ENCODE measurements at regions not wholly inside any gene's neighbourhood (a gene's known extent, or its start where the extent isn't known, plus 50 kb on each side); places are given as distances from the start of the nearest gene placed in this dataset.

DNA sequence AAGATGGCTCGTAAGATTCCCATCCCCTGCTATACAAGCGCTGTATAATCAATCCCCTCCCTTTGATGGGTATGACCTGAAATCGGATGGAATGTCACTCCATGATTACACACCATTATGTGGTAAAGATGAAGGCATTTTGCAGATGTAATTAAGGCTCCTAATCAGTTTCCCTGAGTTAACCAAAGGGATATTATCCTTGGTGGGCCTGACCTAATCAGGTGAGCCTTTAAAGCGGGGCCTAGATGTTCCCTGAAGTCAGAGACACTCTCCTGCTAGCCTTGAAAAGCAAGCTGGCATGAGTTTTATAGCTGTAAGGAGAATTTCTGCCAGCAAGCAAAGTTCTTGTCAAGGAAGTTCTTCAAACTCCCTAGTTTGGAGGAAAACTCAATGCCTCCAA lies 223.8 kb upstream of the FN1 start:
- Histone ChIP-seq H3K4me3 (replicated peaks in 1 of 3) (no peak overlapping the region), H3K9me3 (no peaks in the 10 kb centered on the region), H3K36me3 (no peaks in the 10 kb centered on the region), H3K27ac (no peak overlapping the region), H3K27me3 (no peaks in the 10 kb centered on the region), H3K4me1 (peaks cover 0 to 11% of the 10 kb centered on the region in 2 donors)
- no peak for TF ChIP-seq POLR2A (IDR thresholded peaks at IDR 0.05)
- TF ChIP-seq, protein P1, sequence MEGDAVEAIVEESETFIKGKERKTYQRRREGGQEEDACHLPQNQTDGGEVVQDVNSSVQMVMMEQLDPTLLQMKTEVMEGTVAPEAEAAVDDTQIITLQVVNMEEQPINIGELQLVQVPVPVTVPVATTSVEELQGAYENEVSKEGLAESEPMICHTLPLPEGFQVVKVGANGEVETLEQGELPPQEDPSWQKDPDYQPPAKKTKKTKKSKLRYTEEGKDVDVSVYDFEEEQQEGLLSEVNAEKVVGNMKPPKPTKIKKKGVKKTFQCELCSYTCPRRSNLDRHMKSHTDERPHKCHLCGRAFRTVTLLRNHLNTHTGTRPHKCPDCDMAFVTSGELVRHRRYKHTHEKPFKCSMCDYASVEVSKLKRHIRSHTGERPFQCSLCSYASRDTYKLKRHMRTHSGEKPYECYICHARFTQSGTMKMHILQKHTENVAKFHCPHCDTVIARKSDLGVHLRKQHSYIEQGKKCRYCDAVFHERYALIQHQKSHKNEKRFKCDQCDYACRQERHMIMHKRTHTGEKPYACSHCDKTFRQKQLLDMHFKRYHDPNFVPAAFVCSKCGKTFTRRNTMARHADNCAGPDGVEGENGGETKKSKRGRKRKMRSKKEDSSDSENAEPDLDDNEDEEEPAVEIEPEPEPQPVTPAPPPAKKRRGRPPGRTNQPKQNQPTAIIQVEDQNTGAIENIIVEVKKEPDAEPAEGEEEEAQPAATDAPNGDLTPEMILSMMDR (IDR thresholded peaks at IDR 0.05) = no peak
- WGBS, 2 donors = 84 to 86% methylated on average over 4 of the region's 4 CpGs
- DNase-seq = no peak
- intact Hi-C loops (cut with DNase I) = no loop called here

DNA sequence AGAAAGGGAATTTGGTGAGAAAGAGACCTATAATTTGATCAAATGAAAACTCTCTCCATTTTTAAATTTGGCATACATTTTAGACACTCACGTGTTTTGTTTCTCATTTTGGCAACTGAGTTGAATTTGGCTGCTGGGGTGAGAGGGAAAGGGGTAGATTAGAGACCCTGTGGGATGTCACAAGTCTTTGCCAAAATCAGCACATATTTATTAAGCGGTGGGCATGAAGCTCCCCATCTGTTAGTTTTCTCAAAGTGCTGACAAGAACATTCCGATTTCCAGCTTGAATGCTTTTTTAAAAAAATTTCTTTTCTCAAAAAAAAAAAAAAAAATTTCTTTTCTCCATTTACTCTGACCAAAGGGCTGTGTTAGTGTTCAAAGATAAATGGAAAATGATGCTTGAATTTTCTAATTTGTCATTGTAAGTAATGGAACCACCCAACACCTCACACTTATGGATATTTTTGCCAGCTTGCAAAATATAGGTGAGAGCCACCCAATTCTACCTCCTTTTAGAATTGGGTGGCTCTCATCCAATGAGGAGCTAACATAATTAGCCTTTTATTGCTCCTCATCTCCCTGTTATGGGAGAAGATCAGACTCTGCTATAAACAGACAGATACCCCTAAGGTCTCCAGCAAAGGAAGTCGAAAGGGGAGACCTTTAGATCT lies 222.9 kb upstream of the FN1 start:
- 77 to 86% methylated on average over 4 of the region's 4 CpGs for WGBS, 2 donors

DNA sequence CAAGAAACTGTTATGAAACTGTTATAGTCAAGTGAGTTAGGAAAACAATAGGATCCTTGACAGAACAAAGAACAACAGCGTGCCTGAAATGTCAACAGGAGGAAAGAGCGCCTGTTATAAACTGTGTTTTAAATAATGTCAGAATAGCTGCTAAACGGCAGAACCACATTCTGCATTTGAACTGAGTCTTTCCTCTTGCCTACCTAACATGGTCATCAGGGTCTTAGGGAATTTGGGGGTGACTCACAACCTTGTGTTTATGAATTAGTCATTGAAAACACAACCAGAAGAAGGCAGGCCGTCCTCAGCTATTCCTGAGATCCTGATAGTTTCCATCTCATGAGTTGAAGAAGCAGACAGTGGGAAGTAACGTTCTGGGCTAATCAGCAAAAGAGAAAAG lies 222.0 kb upstream of the FN1 start:
- 40 to 48% methylated on average over 5 of the region's 5 CpGs for WGBS, 2 donors
- intact Hi-C loops (cut with DNase I) = no loop called here
- no peaks in the 10 kb centered on the region for H3K27me3 ChIP-seq
- no peak overlapping the region for H3K4me3 ChIP-seq (replicated peaks in 1 of 3)
- no peak for DNase-seq
- TF ChIP-seq POLR2A (IDR thresholded peaks at IDR 0.05) = no peak
- TF ChIP-seq, protein P1 (IDR thresholded peaks at IDR 0.05) = no peak
- H3K9me3 ChIP-seq = no peaks in the 10 kb centered on the region
- H3K4me1 ChIP-seq = peaks cover 0 to 18% of the 10 kb centered on the region in 2 donors
- H3K36me3 ChIP-seq = no peaks in the 10 kb centered on the region
- peak overlapping the region in 1 of 3 donors; percentile 3 for H3K27ac ChIP-seq

More for the DNA sequence above, 222.9 kb upstream of the FN1 start:
- no peak overlapping the region for H3K4me3 ChIP-seq (replicated peaks in 1 of 3)
- no peaks in the 10 kb centered on the region for H3K36me3 ChIP-seq
- no peak for DNase-seq
- intact Hi-C loops (cut with DNase I) = no loop called here
- no peaks in the 10 kb centered on the region for H3K27me3 ChIP-seq
- TF ChIP-seq, protein P1 (IDR thresholded peaks at IDR 0.05) = no peak
- TF ChIP-seq POLR2A (IDR thresholded peaks at IDR 0.05) = no peak
- H3K27ac ChIP-seq = no peak overlapping the region
- peaks cover 0 to 18% of the 10 kb centered on the region in 2 donors for H3K4me1 ChIP-seq
- no peaks in the 10 kb centered on the region for H3K9me3 ChIP-seq

DNA sequence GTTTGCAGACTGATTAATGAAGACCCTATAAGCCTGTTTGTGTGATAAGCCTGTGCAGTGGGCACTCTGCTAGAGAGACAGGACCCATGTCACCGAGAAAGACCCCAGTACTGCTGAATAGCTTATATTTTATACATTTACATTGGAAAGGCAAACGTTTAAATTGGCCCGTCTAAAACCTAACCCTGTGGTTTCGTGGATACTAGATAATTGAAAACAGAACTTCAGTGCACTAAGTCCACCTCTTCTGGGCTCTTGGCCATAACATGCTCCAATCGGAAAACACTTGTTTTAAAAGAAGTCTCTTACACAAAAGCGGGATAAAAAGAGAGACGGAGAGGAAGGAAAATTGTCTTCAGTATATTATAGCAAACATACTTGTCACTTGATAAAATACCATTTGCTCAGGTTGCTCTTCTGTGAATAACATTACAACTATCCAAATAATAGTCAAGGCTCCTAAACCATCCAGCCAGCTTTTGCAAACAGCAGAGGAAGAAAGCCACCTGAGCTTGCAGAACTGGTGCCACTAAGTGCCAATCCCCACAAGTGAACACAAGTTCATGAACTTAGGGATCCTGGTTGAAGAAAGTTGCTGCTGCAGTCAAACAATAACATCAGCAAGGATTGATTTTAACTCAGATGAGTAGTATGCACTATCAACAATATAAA lies 218.4 kb upstream of the FN1 start:
- intact Hi-C loops (cut with DNase I) = no loop called here
- no peak overlapping the region for H3K4me3 ChIP-seq (replicated peaks in 1 of 3)
- 31 to 33% methylated on average over 7 of the region's 7 CpGs for WGBS, 2 donors
- no peak overlapping the region for H3K27ac ChIP-seq
- no peaks in the 10 kb centered on the region for H3K36me3 ChIP-seq
- no peaks in the 10 kb centered on the region for H3K27me3 ChIP-seq
- peaks cover 0 to 18% of the 10 kb centered on the region in 2 donors for H3K4me1 ChIP-seq
- H3K9me3 ChIP-seq = no peaks in the 10 kb centered on the region
- DNase-seq = peak in 1 of 2 donors; percentile 22
- TF ChIP-seq POLR2A (IDR thresholded peaks at IDR 0.05) = no peak
- TF ChIP-seq, protein P1 (IDR thresholded peaks at IDR 0.05) = no peak

DNA sequence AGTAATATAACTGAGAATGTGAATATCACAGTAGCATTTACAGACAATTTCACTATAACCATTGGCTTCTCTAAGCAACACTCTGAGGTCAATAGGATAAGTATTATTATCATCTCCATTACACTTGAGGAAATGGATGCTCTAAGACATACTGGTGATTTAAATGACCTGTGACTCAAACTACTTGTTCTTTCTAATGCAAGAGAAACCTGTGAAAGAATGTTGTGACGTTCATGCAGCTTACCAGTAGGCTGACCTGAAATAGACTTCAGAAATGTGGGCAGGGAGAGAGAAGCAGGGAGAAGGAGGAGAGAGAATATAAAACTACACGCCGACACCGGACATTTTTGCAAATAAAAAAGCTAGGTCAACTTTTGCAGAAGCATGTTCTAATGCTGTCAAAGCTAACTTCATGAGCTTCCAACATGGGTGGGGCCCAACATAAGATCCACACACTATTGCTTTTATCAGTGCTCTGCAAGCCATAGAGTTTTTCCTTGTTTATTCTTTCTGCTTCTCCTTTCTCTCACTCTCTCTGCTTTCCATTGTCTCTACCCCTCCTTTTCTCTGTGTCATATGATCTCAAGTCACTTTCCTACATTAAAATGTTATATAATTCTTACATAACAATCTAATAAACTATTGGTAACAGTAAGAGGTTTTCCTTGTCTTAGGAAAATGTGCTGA lies 217.6 kb upstream of the FN1 start:
- Histone ChIP-seq H3K27ac (no peak overlapping the region), H3K4me1 (peaks cover 0 to 18% of the 10 kb centered on the region in 2 donors), H3K36me3 (no peaks in the 10 kb centered on the region), H3K27me3 (no peaks in the 10 kb centered on the region), H3K4me3 (replicated peaks in 1 of 3) (no peak overlapping the region), H3K9me3 (no peaks in the 10 kb centered on the region)
- TF ChIP-seq, protein P1 (IDR thresholded peaks at IDR 0.05) = no peak
- no peak for TF ChIP-seq POLR2A (IDR thresholded peaks at IDR 0.05)
- intact Hi-C loops (cut with DNase I) = no loop called here
- WGBS, 2 donors = 36 to 42% methylated on average over 4 of the region's 4 CpGs
- no peak for DNase-seq
